ENCODE measurements at regions not wholly inside any gene's neighbourhood (a gene's known extent, or its start where the extent isn't known, plus 50 kb on each side); places are given as distances from the start of the nearest gene placed in this dataset.

DNA sequence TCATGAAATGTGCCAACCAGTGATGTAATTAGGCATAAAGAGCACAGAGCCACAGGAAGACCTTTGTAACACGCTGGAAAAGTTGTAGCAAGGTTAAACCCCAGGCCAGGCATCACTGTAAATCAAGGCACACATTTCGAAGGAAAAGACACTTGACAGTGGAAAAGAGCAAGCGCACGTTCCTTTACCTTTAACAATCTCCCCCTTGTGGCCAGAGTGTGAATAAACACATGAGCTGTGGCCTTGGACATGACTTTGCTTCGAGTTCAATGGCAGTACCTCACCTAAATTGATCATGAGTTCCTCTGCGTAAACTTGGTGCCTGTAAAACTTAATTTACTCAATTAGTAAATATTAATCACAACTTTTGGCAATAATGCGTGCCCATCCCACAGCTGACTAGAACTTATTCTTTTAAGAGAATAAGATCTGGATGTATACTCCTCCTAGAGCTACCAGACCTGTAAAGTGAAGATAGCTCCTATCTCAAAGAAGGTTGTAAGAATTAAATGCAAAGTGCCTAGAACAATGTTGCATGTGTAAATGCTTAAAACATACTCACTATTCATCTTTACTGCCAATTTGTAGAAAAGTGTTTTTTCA lies 757.0 kb upstream of the NECTIN3 start (continued):
- TF ChIP-seq SIN3B (IDR thresholded peaks at IDR 0.05; ENCODE audit: low read depth) = no peak
- TF ChIP-seq, protein P1, sequence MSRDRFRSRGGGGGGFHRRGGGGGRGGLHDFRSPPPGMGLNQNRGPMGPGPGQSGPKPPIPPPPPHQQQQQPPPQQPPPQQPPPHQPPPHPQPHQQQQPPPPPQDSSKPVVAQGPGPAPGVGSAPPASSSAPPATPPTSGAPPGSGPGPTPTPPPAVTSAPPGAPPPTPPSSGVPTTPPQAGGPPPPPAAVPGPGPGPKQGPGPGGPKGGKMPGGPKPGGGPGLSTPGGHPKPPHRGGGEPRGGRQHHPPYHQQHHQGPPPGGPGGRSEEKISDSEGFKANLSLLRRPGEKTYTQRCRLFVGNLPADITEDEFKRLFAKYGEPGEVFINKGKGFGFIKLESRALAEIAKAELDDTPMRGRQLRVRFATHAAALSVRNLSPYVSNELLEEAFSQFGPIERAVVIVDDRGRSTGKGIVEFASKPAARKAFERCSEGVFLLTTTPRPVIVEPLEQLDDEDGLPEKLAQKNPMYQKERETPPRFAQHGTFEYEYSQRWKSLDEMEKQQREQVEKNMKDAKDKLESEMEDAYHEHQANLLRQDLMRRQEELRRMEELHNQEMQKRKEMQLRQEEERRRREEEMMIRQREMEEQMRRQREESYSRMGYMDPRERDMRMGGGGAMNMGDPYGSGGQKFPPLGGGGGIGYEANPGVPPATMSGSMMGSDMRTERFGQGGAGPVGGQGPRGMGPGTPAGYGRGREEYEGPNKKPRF (IDR thresholded peaks at IDR 0.05; ENCODE audit: low read depth, low read length) = no peak

GRCh38 chr3:110318108-110318507 lies 753.5 kb upstream of the NECTIN3 start:
- ATAC-seq (no peak), FAIRE-seq (no peak), DNase-seq (ENCODE audit: extremely low read depth in 1 of 4, low spot score in 3 of 4) (no peak)
- in situ Hi-C loops (cut with MboI) (no loop called here), intact Hi-C loops (cut with micrococcal nuclease) (no loop called here)
- Histone ChIP-seq H3K9me3 (replicated peaks; ENCODE audit: control insufficient read depth, insufficient read depth, low read depth, low read length) (no peaks in the 10 kb centered on the region), H3K4me3 (no peak overlapping the region), H3K9me1 (ENCODE audit: control insufficient read depth, insufficient read depth, low read length) (no peaks in the 10 kb centered on the region), H3K27me3 (ENCODE audit: control insufficient read depth in 2 of 2, insufficient read depth in 2 of 2, low read length in 2 of 2) (no peaks in the 10 kb centered on the region), H4K20me1 (replicated peaks; ENCODE audit: control insufficient read depth, insufficient read depth, low read length) (no peaks in the 10 kb centered on the region), H3K27ac (ENCODE audit: extremely low read depth, low read depth, low read length) (no peak overlapping the region), H3K9ac (ENCODE audit: insufficient read depth in 1 of 2, low read depth in 2 of 2, low read length in 2 of 2) (no peak overlapping the region), H3K79me2 (ENCODE audit: control insufficient read depth, insufficient read depth, low read length) (no peaks in the 10 kb centered on the region), H3K4me2 (ENCODE audit: insufficient read depth, low read length) (no peak overlapping the region), H3K36me3 (ENCODE audit: control insufficient read depth, insufficient read depth, low read length) (no peaks in the 10 kb centered on the region), H3K4me1 (replicated peaks in 1 of 2; ENCODE audit: control insufficient read depth in 2 of 2, insufficient read depth in 2 of 2, low read length in 2 of 2) (no peaks in the 10 kb centered on the region), H2AFZ (ENCODE audit: low read depth, low read length) (no peak overlapping the region)
- CTCF ChIA-PET (ENCODE audit: low intra/inter-chr PET ratio) = no interaction called here
- 0% methylated on average over 1 of the region's 1 CpG for WGBS (ENCODE audit: insufficient coverage, low coverage, missing lambda C conversion rate)
- BruUV-seq (replicated peaks) = no TSS peak
- POLR2A ChIA-PET = no interaction called here
- TF ChIP-seq CEBPG (CRISPR knock-in tag; IDR thresholded peaks at IDR 0.05) = no peak
- no peak for TF ChIP-seq CEBPG (tag; conservative IDR thresholded peaks at IDR 0.05 in 1 of 2, IDR thresholded peaks at IDR 0.05 in 1 of 2)
- TF ChIP-seq NR3C1 (CRISPR knock-in tag; IDR thresholded peaks at IDR 0.05) = no peak
- no peak for TF ChIP-seq ARID1B (IDR thresholded peaks at IDR 0.05)
- no peak for TF ChIP-seq ZNF41 (CRISPR knock-in tag; conservative IDR thresholded peaks at IDR 0.05)

Data from K562 (cell line).